GM19467 (cell line): ENCODE measurements at regions not wholly inside any gene's neighbourhood (a gene's known extent, or its start where the extent isn't known, plus 50 kb on each side); places are given as distances from the start of the nearest gene placed in this dataset.

Experiments used
- ATAC-seq: cut with Tn5 transposase; IDR thresholded peaks from one replicate; pipeline ENCODE4 v1.9.1; 2021; ENCODE audit warnings: mild to moderate bottlenecking, moderate library complexity; ENCODE audit not compliant: unreplicated experiment

- no peak for ATAC-seq
Measured at GRCh38 chr1:114342376-114342775, 168.6 kb downstream of the TRIM33 start.

- ATAC-seq = no peak
Measured at GRCh38 chr1:114341856-114342255, 169.1 kb downstream of the TRIM33 start.

GRCh38 chr1:114341299-114341698 is 169.7 kb downstream of the TRIM33 start:
- no peak for ATAC-seq

- ATAC-seq = no peak
Measured at GRCh38 chr1:114340892-114341291, 170.1 kb downstream of the TRIM33 start.

DNA sequence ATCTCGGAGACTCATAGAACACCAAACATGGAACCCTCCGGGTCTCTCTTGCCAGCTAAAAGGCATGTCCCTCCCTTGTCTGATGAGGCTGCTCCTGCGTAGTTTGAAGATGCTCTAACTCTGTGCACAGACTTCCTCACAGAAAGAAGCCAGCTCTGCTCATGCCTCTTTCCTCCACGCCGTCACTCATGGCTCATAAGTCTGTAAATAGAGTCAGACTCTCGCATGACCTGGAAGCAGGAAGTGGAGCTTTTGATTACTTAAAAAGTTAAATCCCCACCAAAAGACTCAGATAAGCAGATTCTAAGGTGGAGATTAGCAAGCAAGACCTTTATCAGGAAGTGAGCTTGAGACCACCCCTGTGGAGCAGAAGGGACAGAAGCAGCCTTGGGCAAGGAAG is 171.6 kb downstream of the TRIM33 start:
- no peak for ATAC-seq

DNA sequence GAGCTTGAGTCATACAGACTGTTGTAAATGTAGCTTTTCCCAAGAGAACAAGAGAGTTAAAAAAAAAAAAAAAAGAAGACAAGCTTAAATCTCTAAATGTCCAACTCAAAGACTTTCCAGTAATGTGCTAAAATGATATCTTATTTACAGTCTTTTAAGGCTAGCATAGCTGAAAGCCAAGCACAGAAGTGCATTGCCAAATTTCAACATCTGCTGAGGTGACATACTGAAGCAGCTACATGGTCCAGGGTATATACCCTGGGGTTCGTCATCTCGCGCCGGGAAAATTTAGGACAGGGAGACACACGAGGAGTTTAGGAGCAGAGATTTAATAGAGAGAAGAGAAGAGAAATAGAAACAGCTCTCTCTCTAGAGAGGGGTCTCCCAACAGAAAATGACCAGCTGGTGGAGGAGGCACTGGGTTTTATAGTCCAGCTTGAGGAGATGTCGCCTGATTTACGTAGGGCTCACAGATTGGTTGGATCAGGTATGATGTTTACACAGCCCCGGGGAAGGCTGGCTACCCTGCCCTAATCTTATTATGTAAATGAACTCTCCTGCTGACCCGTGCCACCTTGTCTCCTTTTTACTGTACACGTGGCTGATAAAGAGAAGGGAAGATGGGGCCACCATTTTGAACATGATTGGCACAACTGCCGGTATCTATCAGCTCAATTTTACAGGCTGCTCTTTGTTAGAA is 172.7 kb downstream of the TRIM33 start:
- ATAC-seq = no peak

DNA sequence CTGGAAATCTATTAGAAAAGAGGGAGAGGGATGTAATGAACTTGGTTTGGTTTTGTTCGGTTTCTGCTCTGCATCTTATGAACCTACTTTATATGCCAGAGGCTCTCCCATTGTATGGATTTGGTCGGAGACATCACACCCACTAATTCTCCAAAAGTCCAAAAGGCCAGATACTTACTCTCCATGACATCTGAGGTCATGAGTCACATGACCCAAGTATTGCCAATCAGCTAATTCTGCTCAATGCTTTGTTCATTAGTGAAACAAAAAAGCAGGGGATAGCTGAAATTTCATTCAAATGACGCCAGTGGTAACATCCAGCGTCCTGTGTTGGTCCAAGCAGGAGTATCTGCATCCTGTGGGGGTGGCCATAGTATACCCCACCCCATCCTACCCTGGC is 173.6 kb downstream of the TRIM33 start:
- ATAC-seq = no peak

GRCh38 chr1:114336360-114336759 is 174.6 kb downstream of the TRIM33 start:
- no peak for ATAC-seq

DNA sequence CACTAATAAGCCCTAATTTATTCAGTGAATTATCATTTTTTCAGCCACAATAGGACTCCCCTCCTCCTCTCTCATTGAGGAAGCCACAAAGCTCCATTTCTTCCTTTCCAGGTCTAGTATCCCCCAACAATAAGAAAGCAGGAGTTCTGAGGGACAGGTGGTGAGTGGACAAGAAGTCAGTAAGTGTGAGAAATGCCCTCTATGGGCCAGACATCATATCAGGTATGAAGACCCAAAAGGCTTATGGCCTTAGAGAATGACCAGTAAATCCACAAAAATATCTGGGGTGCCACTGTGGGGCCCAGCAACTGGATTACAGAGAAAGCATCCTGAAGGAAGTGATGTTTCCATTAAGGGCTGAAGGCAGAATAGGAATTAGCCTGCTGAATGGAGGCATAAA is 175.7 kb downstream of the TRIM33 start:
- ATAC-seq = no peak

GRCh38 chr1:114334297-114334696 is 176.7 kb downstream of the TRIM33 start:
- ATAC-seq = no peak

- no peak for ATAC-seq
Measured at GRCh38 chr1:114333690-114334089, 177.3 kb downstream of the TRIM33 start.

DNA sequence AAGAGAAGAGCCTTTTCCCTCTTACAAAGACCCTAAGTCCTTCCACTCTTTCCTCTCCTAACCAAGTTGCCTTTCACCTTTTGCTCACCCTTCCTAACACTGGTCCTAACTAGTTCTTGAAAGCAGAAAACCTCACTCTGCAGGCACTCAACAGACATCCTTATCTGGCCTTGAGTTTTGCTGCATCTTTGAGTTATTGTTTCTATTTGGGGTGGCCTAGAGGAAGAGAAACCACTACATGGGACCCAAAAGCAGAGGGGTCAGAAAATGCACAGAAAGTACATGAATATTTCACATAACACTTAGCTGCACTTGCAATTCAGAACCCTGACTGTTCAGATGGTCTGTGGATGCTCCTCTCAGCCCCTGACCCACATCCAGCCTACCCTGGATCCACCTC is 178.3 kb upstream of the SYT6 start:
- no peak for ATAC-seq

GRCh38 chr1:114330451-114330983 is 176.8 kb upstream of the SYT6 start:
- no peak for ATAC-seq

GRCh38 chr1:114328361-114328904 is 174.8 kb upstream of the SYT6 start:
- no peak for ATAC-seq

DNA sequence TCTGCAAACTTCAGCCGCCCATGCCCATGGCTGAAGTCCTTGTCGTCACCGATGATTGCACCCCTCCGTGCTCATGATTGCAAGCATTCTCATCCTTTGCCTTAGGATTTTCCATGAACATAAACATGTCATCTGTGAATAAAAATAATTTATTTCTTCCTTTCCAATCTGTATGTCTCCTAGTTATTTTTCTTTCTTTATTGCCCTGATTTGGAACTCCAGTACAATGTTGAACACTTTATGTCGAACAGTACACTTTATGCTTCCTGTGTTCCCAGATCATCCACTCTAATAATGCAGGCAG is 170.9 kb upstream of the SYT6 start:
- ATAC-seq = no peak

DNA sequence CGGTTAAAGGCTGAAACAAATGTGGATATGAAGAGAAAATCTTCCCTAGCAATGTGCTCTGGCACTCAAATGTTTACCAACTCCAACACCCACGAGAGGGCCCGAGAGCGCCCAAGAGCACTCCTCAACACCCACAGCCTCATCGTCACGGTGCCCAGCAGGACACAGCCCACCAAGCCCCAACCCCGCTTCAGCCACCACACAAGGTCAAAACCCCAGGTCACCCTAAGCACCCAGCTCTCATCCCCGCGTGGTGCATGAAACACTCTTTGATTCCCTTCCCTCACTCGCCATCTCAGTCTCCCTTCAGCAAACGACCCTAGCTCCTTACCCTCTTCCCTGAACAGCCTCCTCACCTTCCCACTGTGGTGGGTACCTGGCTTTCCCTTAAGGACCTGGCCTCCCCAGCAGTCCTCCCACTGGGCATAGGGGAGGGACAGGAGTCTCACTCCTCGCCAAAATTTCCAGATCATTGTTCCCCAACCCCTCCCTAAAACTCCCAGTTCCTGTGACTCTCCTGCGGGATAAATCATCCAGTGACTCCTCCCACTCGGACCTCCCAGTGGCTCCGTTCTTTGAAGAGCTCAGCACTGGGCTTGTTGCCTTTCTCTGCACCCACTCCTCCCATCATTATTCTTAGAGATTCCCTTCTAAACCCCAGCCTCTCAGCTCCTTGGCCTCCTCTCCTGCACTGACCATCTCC is 170.4 kb upstream of the SYT6 start:
- ATAC-seq = no peak

DNA sequence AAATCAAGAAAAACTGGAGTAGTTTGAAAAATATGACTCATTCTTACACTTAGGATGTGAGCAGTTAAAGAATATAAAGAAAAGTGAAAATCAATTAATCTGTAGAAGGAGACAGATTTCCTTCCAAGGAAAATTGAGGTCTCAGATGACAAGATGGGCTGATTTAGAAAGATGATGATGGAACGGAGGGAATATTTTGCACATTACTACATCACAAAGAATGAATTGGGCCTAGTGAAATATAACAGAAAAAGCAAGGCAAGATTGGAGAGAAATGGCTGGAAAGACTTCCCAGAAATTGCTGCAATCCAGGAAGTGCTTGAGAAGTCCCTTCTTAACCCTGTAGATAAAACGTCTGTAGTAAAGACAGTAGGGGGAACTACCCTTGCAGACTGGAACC is 169.1 kb upstream of the SYT6 start:
- ATAC-seq = no peak

DNA sequence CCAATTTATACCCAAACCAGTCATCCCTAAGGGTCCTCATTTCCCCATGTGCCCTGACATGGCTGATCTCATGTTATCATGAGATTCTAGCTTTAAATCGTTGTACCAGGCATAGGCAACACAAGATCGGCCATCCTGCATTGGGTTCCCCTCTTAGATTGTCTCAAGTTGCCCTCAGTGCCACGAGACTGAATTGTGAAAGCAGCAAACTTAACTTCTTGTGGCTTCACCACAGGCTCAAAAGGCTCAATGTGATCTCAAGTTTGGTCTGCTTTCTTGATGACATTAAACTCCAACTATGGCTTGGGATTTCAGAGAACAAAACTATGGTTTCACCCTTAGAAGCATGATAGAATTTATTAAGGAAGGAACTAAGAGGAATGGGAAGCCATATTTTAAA is 168.5 kb upstream of the SYT6 start:
- ATAC-seq = no peak

DNA sequence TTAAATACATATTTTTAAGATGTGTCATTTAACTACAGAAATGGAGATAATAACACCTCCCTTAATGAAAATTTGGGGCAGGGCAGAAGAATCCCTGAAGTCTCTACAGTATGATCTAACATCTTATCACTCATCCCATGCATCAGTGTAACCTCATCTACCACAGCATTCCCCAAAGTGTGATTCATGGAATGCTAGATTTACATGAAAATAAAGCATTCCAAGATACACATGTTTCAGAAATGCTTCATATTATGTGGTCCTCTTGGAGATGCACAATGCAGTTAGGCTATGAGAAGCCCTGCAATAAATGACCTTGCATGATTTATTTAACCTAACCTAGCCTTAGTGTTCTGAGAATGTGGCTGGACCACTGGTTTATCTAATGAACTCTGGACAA is 166.9 kb upstream of the SYT6 start:
- ATAC-seq = no peak

- ATAC-seq = no peak
Measured at GRCh38 chr1:114319418-114319817, 165.7 kb upstream of the SYT6 start.

DNA sequence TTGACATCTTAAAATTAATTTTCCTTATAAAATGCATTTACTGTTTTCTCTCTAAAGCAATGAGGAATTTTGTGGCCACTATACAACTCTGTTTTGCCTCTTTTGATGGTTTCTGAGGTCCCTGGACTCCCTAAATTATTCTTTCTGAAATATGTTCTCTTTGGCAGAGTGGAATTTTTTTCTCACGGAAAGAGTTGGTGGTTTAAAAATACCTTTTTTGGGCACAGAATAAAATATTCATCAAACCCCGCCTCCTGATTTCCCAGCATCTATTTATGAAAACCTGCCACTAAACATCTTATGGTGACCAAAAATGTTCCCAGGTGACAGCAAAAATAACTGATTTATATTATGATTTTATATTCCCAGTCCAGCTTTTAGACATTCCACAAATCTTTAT is 165.3 kb upstream of the SYT6 start:
- ATAC-seq = no peak

GRCh38 chr1:114316204-114316603 is 162.5 kb upstream of the SYT6 start:
- ATAC-seq = no peak
